ENCODE measurements at regions not wholly inside any gene's neighbourhood (a gene's known extent, or its start where the extent isn't known, plus 50 kb on each side); places are given as distances from the start of the nearest gene placed in this dataset.

DNA sequence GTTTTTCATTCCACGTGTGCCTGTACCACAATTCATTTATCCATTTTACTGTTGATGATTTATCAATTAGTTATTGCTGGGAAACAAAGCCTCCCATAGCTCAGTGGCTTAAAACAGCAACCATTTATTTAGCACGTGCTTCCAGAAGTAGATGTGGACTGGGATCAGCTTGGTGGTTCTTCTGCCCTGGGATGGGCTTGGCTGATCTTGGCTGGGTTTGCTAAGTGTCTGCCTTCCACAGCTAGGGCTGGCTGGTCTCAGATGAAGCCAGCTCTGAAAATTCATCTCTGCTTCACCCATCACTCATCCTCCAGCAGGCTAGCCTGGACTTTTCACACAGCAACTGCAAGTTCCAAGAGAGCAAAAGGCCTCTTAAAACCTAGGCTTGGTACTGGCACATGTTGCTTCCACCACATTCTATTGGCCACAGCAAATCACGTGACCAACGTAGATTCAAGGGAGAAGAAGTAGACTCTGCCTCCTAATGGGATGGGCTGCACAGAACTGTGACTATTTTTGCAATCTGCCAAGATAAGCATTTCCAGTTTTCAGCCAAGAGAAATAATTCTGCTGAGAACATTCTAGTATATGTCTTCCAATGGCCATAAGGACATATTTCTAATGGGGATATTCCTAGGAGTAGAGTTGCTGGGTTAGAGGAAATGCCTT is 124.9 kb downstream of the MN1 start:
- no peak for DNase-seq (ENCODE audit: low read depth)
- TF ChIP-seq, protein P1, sequence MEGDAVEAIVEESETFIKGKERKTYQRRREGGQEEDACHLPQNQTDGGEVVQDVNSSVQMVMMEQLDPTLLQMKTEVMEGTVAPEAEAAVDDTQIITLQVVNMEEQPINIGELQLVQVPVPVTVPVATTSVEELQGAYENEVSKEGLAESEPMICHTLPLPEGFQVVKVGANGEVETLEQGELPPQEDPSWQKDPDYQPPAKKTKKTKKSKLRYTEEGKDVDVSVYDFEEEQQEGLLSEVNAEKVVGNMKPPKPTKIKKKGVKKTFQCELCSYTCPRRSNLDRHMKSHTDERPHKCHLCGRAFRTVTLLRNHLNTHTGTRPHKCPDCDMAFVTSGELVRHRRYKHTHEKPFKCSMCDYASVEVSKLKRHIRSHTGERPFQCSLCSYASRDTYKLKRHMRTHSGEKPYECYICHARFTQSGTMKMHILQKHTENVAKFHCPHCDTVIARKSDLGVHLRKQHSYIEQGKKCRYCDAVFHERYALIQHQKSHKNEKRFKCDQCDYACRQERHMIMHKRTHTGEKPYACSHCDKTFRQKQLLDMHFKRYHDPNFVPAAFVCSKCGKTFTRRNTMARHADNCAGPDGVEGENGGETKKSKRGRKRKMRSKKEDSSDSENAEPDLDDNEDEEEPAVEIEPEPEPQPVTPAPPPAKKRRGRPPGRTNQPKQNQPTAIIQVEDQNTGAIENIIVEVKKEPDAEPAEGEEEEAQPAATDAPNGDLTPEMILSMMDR (IDR thresholded peaks at IDR 0.05; ENCODE audit: low read depth, low read length, missing control alignments), result no peak
- H3K4me3 ChIP-seq (ENCODE audit: low read depth, low read length), result no peak overlapping the region

DNA sequence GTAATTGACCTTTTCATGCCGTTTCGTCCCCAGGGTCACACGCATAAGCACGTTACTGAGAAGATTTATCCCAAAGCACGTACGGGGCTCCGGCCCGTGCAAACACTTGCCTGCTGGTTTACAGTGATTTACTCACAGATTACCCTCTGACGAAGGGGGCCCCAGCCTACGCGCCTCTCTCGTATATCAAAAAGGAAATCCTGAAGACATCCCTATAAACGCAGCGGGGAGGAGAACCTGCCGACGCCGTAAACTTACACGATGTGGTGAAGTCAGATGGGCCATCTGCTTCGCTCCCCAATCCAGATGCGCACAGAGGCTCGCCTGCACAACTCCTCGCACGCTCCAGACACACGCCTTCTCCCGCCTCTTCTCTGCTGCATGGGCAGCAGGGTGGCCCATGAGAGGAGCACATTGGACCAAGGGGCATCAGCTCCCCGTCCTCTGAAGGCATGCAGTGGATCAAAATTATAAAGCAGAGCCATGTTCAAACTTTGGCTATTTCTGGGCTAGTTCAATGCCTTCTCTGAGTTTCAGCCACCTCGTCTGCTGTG is 123.6 kb downstream of the MN1 start:
- TF ChIP-seq, protein P1 (IDR thresholded peaks at IDR 0.05; ENCODE audit: low read depth, low read length, missing control alignments), result no peak
- DNase-seq (ENCODE audit: low read depth), result no peak
- H3K4me3 ChIP-seq (ENCODE audit: low read depth, low read length), result no peak overlapping the region

DNA sequence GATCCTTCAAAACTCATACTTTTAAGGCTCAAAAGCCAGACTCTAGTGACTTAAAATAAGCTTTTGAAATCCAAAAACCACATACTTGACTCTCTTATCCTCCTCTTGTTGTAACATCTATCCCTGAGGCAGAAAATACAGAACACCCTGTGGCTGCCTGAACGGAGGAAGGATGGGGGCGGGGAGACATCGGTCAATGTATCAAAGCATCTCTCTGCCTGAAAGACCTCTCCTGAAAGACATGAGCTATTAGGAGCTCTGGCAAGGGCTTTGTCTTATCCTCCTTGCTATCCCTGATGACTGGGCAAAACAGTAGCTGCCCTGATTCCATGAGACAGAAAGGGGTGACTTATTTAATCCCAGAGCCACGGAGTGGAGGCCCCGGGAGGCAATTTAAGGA is 122.4 kb downstream of the MN1 start:
- TF ChIP-seq, protein P1 (IDR thresholded peaks at IDR 0.05; ENCODE audit: low read depth, low read length, missing control alignments), result no peak
- DNase-seq (ENCODE audit: low read depth), result no peak
- no peak overlapping the region for H3K4me3 ChIP-seq (ENCODE audit: low read depth, low read length)

DNA sequence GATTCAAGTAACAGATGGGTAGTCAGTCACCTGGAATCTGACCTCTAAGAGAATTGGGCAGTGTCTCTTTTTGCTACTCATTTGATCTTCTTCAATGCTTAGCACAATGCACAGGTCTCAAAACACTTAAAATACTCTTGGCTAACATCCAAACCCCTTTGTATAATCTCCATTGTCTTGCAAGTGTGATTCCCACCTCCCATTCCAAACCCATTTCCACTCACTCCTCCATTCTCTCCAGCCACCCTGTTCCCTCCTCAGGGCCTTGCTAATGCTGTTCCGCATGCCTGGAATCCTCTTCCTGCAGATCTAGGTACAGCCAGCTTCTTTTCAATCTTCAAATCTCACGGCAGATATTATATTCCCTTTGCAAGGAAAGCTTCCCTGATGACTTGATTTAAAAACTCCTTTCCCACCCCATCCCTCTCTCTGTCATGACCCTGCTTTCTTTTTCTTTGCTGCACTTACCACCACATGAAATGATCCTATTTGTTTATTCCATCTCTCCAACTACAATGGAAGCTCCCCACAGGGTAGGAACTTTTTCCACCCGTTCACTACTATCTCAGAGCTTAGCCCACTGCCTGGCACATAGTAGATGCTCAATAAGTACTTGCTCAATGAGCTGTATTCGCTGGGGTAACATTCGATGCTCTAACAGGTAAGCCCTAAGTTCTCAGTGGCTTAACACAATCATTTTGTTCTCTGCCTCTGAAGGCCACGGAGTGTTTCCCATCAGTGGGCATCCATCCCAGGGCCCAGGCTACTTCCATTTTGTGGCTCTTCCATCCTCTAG is 121.7 kb downstream of the MN1 start:
- TF ChIP-seq, protein P1 (IDR thresholded peaks at IDR 0.05; ENCODE audit: low read depth, low read length, missing control alignments), result no peak
- DNase-seq (ENCODE audit: low read depth), result no peak
- no peak overlapping the region for H3K4me3 ChIP-seq (ENCODE audit: low read depth, low read length)

DNA sequence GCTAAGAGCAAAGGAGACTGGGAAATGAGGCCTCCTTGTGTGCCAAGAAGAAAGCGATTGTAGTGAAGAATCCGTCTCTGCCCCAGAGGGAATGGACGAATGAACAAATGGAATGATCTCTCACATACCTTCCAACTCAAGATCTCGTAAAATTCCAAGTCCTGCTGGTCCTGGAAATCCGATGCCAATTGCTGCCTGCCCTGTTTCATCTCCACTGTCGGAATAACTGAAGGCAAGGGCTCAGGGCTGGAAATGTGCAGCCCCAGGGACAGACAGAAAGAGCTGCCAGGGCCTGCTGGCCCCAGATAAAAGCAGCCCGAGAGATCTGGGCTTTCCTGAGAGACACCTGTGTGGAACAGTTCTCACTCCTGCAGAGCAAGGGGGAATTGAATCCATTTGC is 120.9 kb downstream of the MN1 start:
- TF ChIP-seq, protein P1 (IDR thresholded peaks at IDR 0.05; ENCODE audit: low read depth, low read length, missing control alignments), result no peak
- no peak overlapping the region for H3K4me3 ChIP-seq (ENCODE audit: low read depth, low read length)
- no peak for DNase-seq (ENCODE audit: low read depth)

DNA sequence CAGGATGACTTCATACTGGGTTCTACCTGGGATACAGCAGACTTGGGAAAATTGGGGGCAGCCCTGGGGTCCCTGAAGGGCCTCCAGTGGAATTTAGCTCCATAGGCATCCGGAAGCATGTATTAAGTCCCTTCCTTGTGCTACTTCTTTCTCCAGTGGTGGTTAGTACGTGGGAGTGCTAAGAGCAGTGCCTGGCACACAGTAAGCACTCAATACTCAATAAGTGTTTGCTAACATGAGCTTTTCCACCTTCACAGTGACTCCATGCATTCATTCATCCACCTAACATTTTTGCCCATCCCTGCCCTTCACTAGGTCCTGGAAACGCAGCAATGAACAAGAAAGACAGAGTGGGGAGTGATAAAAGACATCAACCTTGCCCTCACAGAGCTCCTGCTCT is 120.5 kb downstream of the MN1 start:
- no peak overlapping the region for H3K4me3 ChIP-seq (ENCODE audit: low read depth, low read length)
- DNase-seq (ENCODE audit: low read depth), result no peak
- TF ChIP-seq, protein P1 (IDR thresholded peaks at IDR 0.05; ENCODE audit: low read depth, low read length, missing control alignments), result no peak
